ENCODE measurements at regions not wholly inside any gene's neighbourhood (a gene's known extent, or its start where the extent isn't known, plus 50 kb on each side); places are given as distances from the start of the nearest gene placed in this dataset.

- no peak for DNase-seq (ENCODE audit: low read depth in 2 of 2)
Observed at GRCh38 chr12:115760231-115760630, 517.3 kb downstream of the MED13L start.

GRCh38 chr12:115758877-115759620 lies 518.4 kb downstream of the MED13L start:
- no peak for DNase-seq (ENCODE audit: low read depth in 2 of 2)

- no peak for DNase-seq (ENCODE audit: low read depth in 2 of 2)
Observed at GRCh38 chr12:115758183-115758582, 519.3 kb downstream of the MED13L start.

GRCh38 chr12:115756804-115757203 lies 520.7 kb downstream of the MED13L start:
- DNase-seq (ENCODE audit: low read depth in 2 of 2), result no peak

- no peak for DNase-seq (ENCODE audit: low read depth in 2 of 2)
Observed at GRCh38 chr12:115756271-115756670, 521.2 kb downstream of the MED13L start.

DNA sequence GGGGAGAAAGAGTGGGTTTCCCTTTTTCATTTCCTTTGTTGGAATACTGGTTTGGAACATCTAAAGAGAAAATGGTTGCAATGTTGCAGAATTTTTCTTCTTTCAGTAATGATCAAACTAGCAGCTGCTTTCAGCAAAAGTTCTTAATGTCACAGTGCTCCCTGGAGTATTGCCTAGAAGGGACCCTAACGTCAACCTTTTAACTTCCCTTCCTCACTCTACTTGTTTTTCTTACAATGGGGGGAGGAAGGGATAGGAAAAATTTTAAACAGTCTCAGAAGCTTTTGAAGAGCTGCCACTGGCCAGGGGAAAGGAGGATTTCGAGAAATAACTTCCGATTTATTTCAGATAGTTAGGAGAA lies 521.8 kb downstream of the MED13L start:
- no peak for DNase-seq (ENCODE audit: low read depth in 2 of 2)

- no peak for DNase-seq (ENCODE audit: low read depth in 2 of 2)
Observed at GRCh38 chr12:115755061-115755724, 522.3 kb downstream of the MED13L start.

GRCh38 chr12:115752913-115753726 lies 524.4 kb downstream of the MED13L start:
- DNase-seq (ENCODE audit: low read depth in 2 of 2), result peak; percentile 51 to 62

- peak; percentile 41 to 47 for DNase-seq (ENCODE audit: low read depth in 2 of 2)
Observed at GRCh38 chr12:115752156-115752555, 525.3 kb downstream of the MED13L start.

GRCh38 chr12:115750340-115750739 lies 527.2 kb downstream of the MED13L start:
- DNase-seq (ENCODE audit: low read depth in 2 of 2), result no peak

DNA sequence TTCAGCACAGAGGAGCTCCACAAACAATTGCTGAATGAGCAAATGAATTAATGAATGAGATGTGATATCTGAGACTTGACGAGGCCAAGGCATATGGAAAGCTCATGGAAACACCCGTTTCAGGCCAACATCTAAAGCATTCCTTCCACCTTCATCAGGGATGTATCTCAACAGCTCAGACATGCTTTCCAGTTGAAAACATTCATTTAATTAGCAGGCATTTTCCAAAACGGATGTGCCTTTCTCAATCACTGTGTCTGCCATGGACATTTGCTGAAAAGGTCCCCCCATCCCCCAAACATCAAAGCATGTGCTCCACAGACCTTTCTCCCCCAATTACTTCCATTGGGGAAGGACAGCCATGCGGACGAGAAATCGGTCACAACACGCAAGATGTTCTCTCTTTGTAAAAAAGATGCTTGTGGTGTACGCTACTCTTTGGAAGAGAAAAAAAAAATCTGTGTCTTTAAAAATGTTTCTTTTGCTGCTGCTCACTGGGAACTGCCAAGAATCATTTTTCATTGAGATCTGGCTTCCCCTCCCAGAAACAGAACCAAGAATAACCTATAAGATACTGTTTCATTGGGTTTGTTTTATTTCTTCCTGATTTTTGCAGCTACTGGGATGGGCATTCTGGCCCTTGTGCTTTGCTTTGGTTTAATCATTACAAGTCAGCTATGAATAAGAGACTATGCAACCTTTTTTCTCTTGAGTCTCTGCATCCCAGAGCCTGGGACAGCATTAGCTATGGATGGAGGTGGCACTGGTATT lies 528.2 kb downstream of the MED13L start:
- DNase-seq (ENCODE audit: low read depth in 2 of 2), result peak; percentile 17 to 20

GRCh38 chr12:115740586-115741155 lies 536.8 kb downstream of the MED13L start:
- DNase-seq (ENCODE audit: low read depth in 2 of 2), result no peak

DNA sequence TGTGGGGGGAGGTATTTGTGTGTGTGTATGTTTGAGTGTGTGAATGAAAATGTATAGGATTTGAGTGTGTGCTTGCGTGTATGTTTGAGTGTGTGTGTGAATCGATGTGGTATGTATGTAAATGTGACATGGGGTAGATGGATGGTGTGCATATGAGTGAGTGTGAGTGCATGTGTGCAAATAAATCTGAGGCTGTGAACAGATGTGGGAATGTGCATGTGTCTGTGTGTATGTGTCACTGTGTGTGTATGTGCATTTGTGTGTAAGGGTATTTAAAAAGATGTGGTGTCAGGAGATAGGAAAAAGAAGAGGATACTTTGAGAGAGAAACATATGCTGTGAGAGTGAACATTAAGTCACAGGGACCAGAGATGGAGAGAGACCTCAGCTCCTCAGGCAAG lies 539.6 kb downstream of the MED13L start:
- no peak for DNase-seq (ENCODE audit: low read depth in 2 of 2)

DNA sequence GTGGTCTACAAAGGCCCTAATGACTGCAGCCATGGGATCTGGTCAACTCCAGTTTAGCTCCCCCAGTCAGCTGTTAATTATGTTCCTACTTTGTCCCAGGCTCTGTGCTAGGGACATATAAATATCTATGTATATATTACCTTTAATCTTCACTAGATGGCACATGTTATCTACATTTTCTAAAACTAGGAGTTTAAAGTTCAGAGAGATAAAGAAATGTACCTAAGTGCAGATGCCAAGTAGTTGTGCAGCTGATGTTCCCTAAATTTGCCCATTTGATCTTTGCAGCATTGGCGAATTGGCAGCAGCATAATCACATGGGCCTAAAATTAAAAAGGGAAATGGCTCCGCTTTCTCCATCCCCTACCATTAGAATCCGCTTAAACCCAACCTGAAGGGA lies 541.1 kb downstream of the MED13L start:
- DNase-seq (ENCODE audit: low read depth in 2 of 2), result no peak

GRCh38 chr12:115730975-115731541 lies 546.4 kb downstream of the MED13L start:
- DNase-seq (ENCODE audit: low read depth in 2 of 2), result no peak

- no peak for DNase-seq (ENCODE audit: low read depth in 2 of 2)
Observed at GRCh38 chr12:115726691-115727090, 550.8 kb downstream of the MED13L start.

DNA sequence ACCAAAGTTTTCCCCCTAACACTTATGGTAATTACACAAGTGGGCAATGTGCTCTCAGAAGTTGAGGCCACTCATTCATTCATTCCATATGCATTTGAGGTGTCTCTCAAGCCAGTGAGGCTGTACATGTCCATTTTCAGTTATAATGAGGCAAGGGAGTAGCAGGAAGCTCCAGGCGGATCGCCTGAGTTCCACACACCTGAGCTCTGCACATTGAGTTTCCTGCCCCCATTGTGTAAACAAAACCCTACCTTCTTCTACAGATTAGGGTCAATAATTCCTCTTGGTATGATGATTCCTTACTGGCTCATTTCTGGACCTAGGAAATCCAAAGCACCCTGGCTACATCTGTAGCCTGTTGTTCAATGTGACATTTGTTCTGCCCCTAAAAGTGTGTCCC lies 555.3 kb downstream of the MED13L start:
- DNase-seq (ENCODE audit: low read depth in 2 of 2), result no peak

- no peak for DNase-seq (ENCODE audit: low read depth in 2 of 2)
Observed at GRCh38 chr12:115716551-115716950, 560.9 kb downstream of the MED13L start.

DNA sequence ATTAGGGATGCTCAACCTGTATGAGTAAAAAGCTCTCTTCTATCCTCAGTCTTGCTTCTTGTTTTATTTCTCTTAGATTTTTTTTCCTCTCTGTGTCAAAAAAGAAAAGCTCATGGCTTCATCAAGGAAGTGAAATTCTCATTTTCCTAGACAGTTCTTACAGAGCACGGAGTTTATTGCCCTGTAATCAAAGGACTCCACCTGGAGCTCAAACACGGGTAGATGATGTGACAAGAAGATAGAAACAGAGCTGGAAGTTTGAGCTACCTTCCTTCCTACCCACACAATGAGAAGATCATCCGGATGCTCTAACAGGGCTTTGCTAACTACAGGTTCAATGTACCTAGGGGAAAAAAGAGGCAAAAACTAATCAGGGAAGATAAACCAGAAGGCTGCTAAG lies 564.8 kb downstream of the MED13L start:
- DNase-seq (ENCODE audit: low read depth in 2 of 2), result no peak

GRCh38 chr12:115710104-115710564 lies 567.4 kb downstream of the MED13L start:
- DNase-seq (ENCODE audit: low read depth in 2 of 2), result peak; percentile 40 to 47

DNA sequence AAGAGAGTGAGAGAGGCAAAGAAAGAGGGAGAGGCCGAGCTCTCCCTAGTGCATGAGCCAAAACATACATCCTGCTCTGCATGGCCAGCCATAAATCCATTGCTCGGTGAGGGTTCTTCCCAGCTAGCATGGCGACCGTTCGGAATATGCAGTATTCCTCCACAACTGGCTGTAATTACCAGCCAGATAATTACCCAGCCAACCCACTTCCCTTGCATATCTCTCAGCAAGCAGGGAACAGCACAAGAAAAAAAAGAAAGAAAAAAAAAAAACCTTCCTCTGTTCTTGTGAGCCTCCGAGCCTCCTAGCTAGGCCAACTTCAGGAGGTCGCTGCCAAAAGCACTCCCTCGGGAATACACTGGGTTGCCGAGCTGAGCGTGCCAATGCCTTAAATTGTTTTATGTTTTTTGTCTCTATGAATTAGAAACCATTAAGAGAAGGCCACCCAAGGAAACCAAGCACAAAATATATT lies 567.9 kb downstream of the MED13L start:
- peak; percentile 21 to 30 for DNase-seq (ENCODE audit: low read depth in 2 of 2)
